ENCODE measurements at regions not wholly inside any gene's neighbourhood (a gene's known extent, or its start where the extent isn't known, plus 50 kb on each side); places are given as distances from the start of the nearest gene placed in this dataset.

DNA sequence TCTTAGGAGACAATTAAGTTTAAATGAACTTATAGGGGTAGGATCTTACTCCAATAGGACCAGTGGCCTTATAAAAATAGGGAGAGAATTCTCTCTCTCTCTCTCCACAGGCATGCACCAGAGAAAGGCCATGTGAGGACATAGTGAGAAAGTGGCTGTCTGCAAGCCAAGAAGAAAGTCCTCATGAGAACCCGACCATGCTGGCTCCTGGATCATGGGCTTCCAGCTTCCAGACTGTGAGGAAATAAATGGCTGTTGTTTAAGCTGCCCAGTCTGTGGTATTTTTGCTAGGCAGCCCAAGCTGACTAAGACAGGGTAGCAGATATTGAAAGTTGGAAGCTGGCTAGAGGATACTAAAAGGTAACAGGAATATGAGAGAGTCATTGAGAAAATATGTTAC, 454.0 kb downstream of the NBAS start:
- Histone ChIP-seq H3K27me3 (replicated peaks in 1 of 4; ENCODE audit: control extremely low read depth in 1 of 4, control insufficient read depth in 3 of 4, insufficient read depth in 4 of 4, low read length in 3 of 4) (no peaks in the 10 kb centered on the region), H3K36me3 (replicated peaks in 1 of 2; ENCODE audit: control extremely low read depth in 1 of 2, control insufficient read depth in 1 of 2, extremely low read depth in 1 of 2, insufficient read depth in 2 of 2, low read length in 1 of 2) (no peaks in the 10 kb centered on the region), H3K4me2 (replicated peaks; ENCODE audit: low read depth, low read length, poor library complexity, severe bottlenecking) (no peak overlapping the region), H3K4me1 (ENCODE audit: control insufficient read depth in 2 of 2, insufficient read depth in 2 of 2, low read length in 2 of 2) (no peaks in the 10 kb centered on the region), H3K79me2 (ENCODE audit: control insufficient read depth, insufficient read depth, low read length) (no peaks in the 10 kb centered on the region), H3K4me3 (ENCODE audit: control extremely low read depth in 1 of 5, extremely low read depth in 1 of 5, insufficient read depth in 1 of 5, low read depth in 2 of 5, low read length in 4 of 5) (no peak overlapping the region), H3K27ac (ENCODE audit: low read length in 2 of 2) (no peak overlapping the region), H3K9ac (ENCODE audit: low read length) (no peak overlapping the region), H4K20me1 (ENCODE audit: control insufficient read depth, insufficient read depth, low read length, poor library complexity, severe bottlenecking) (no peaks in the 10 kb centered on the region), H3K9me3 (ENCODE audit: control extremely low read depth in 1 of 3, control insufficient read depth in 2 of 3, insufficient read depth in 1 of 3, low read length in 2 of 3) (peaks cover 2 to 7% (median 4%) of the 10 kb centered on the region in 3 donors), H2AFZ (ENCODE audit: insufficient read depth, low read depth, low read length, poor library complexity, severe bottlenecking) (no peak overlapping the region)
- no peak for DNase-seq
- H3K27ac Mint-ChIP-seq, result no peak overlapping the region
- peaks cover 6% of the 10 kb centered on the region for H3K9me3 Mint-ChIP-seq (ENCODE audit: insufficient read depth)
- no peaks in the 10 kb centered on the region for H3K27me3 Mint-ChIP-seq
- ATAC-seq (ENCODE audit: low read depth), result no peak
- TF ChIP-seq EZH2 (IDR thresholded peaks at IDR 0.05; ENCODE audit: borderline replicate concordance, insufficient read depth, low read depth, low read length, poor library complexity, severe bottlenecking) (no peak), CTCF (IDR thresholded peaks at IDR 0.05) (no peak)
- H3K4me3 Mint-ChIP-seq, result no peak overlapping the region
- intact Hi-C loops (cut with micrococcal nuclease), result no loop called here
- ChIA-PET POLR2A (no interaction called here), CTCF (no interaction called here)
- 75% methylated on average over 1 of the region's 1 CpG for WGBS (ENCODE audit: insufficient coverage)
- no peaks in the 10 kb centered on the region for H3K4me1 Mint-ChIP-seq

- TF ChIP-seq EZH2 (IDR thresholded peaks at IDR 0.05; ENCODE audit: borderline replicate concordance, insufficient read depth, low read depth, low read length, poor library complexity, severe bottlenecking) (no peak), CTCF (IDR thresholded peaks at IDR 0.05) (no peak)
- no peaks in the 10 kb centered on the region for H3K27me3 Mint-ChIP-seq
Measured at GRCh38 chr2:15111718-15112117, 449.4 kb downstream of the NBAS start.

More at GRCh38 chr2:15111718-15112117, 449.4 kb downstream of the NBAS start:
- CTCF ChIA-PET, result no interaction called here
- H4K20me1 ChIP-seq (ENCODE audit: control insufficient read depth, insufficient read depth, low read length, poor library complexity, severe bottlenecking), result no peaks in the 10 kb centered on the region
- Mint-ChIP-seq H3K4me1 (no peaks in the 10 kb centered on the region), H3K27ac (no peak overlapping the region), H3K9me3 (ENCODE audit: insufficient read depth) (peaks cover 8% of the 10 kb centered on the region), H3K4me3 (no peak overlapping the region)
- POLR2A ChIA-PET, result no interaction called here
- no peaks in the 10 kb centered on the region for H3K79me2 ChIP-seq (ENCODE audit: control insufficient read depth, insufficient read depth, low read length)
- no peak overlapping the region for H3K4me2 ChIP-seq (replicated peaks; ENCODE audit: low read depth, low read length, poor library complexity, severe bottlenecking)
- H3K4me3 ChIP-seq (ENCODE audit: control extremely low read depth in 1 of 5, extremely low read depth in 1 of 5, insufficient read depth in 1 of 5, low read depth in 2 of 5, low read length in 4 of 5), result no peak overlapping the region
- no CpG with 5 or more reads among the region's 1 CpG for WGBS (ENCODE audit: insufficient coverage)
- H3K27ac ChIP-seq (ENCODE audit: low read length in 2 of 2), result no peak overlapping the region
- no peaks in the 10 kb centered on the region for H3K4me1 ChIP-seq (ENCODE audit: control insufficient read depth in 2 of 2, insufficient read depth in 2 of 2, low read length in 2 of 2)
- H3K9ac ChIP-seq (ENCODE audit: low read length), result no peak overlapping the region
- intact Hi-C loops (cut with micrococcal nuclease), result no loop called here
- H3K36me3 ChIP-seq (replicated peaks in 1 of 2; ENCODE audit: control extremely low read depth in 1 of 2, control insufficient read depth in 1 of 2, extremely low read depth in 1 of 2, insufficient read depth in 2 of 2, low read length in 1 of 2), result no peaks in the 10 kb centered on the region
- no peaks in the 10 kb centered on the region for H3K27me3 ChIP-seq (replicated peaks in 1 of 4; ENCODE audit: control extremely low read depth in 1 of 4, control insufficient read depth in 3 of 4, insufficient read depth in 4 of 4, low read length in 3 of 4)
- H3K9me3 ChIP-seq (ENCODE audit: control extremely low read depth in 1 of 3, control insufficient read depth in 2 of 3, insufficient read depth in 1 of 3, low read length in 2 of 3), result peaks cover 3 to 11% (median 4%) of the 10 kb centered on the region in 3 donors
- no peak for DNase-seq
- no peak overlapping the region for H2AFZ ChIP-seq (ENCODE audit: insufficient read depth, low read depth, low read length, poor library complexity, severe bottlenecking)
- no peak for ATAC-seq (ENCODE audit: low read depth)

All from B cell (primary cell).